HepG2 (cell line): ENCODE measurements at regions not wholly inside any gene's neighbourhood (a gene's known extent, or its start where the extent isn't known, plus 50 kb on each side); places are given as distances from the start of the nearest gene placed in this dataset.

ENCODE experiments used
- ATAC-seq: fragments of 200-7000 bp; cut with Tn5 transposase; 3 replicates; pipeline ENCODE4 v1.9.1; 2020; ENCODE audit warnings: mild to moderate bottlenecking, moderate library complexity
- BruUV-seq: library from RNA; stranded (reverse); fragments of 400-500 nt; replicated peaks from 2 replicates; lab custom pipeline; 2021; lab: Mats Ljungman, UMichigan
- CTCF ChIA-PET: fragments of 300-600 bp; formaldehyde crosslinking; extraction: SDS; loops from one replicate; lab custom pipeline; 2021; ENCODE audit warnings: low total read pairs, inconsistent platforms, low intra/inter-chr PET ratio; lab: Yijun Ruan, JAX
- POLR2A ChIA-PET: fragments of 350-600 bp; sonication (Branson Sonifier 250); formaldehyde crosslinking; loops from one replicate; lab custom pipeline; 2020; ENCODE audit warnings: antibody characterized with exemption, inconsistent platforms; lab: Yijun Ruan, JAX
- DNase-seq: peaks from one replicate; pipeline ENCODE4 v3.0.0-alpha.2; 2015; ENCODE audit warnings: low spot score
- FAIRE-seq: peaks from 3 replicates; lab custom pipeline; 2011; peaks lifted over from hg19 to GRCh38; lab: Jason Lieb, UNC
- H2AFZ ChIP-seq: one replicate; pipeline ENCODE4 v1.6.1; 2011; ENCODE audit warnings: low read length, inconsistent platforms
- H3K27ac ChIP-seq: fragments of 300-600 bp; 3 replicates; pipeline ENCODE4 v1.8.0; 2011; ENCODE audit warnings: mixed run types, mild to moderate bottlenecking, mixed read lengths, low read length, inconsistent platforms; ENCODE audit not compliant: insufficient read depth; ENCODE audit errors: extremely low read length
- H3K27me3 ChIP-seq, 2 experiments: fragments of 200-600 bp in 1 of 2; 2 replicates in 1 of 2; 3 replicates in 1 of 2; pipeline versions ENCODE4 v1.6.0 to v1.8.0; 2011; ENCODE audit warnings: low read length in 2 of 2, mild to moderate bottlenecking in 2 of 2, moderate library complexity in 2 of 2, inconsistent platforms in 1 of 2; ENCODE audit not compliant: insufficient read depth in 2 of 2, control insufficient read depth in 1 of 2
- H3K36me3 ChIP-seq, 2 experiments: fragments of 200-600 bp in 1 of 2; replicated peaks in 1 of 2; 2 replicates in 1 of 2; 3 replicates in 1 of 2; pipeline versions ENCODE4 v1.5.1 to v1.8.0; 2011; ENCODE audit warnings: low read length in 2 of 2, inconsistent platforms in 1 of 2; ENCODE audit not compliant: insufficient read depth in 2 of 2, control insufficient read depth in 1 of 2
- H3K4me1 ChIP-seq: 2 replicates; pipeline ENCODE4 v1.5.1; 2012; ENCODE audit warnings: low read length, inconsistent platforms; ENCODE audit not compliant: insufficient read depth
- H3K4me2 ChIP-seq: 2 replicates; pipeline ENCODE4 v1.6.0; 2011; ENCODE audit warnings: low read depth, low read length, inconsistent platforms
- H3K4me3 ChIP-seq, 3 experiments: fragments of 200-600 bp in 1 of 3; sonication (generic), shearing (Covaris generic) in 1 of 3; replicated peaks in 1 of 3; 2 replicates each; pipeline ENCODE4 v1.5.1; 2011 to 2016; ENCODE audit warnings: low read length in 3 of 3, inconsistent platforms in 2 of 3, low read depth in 2 of 3, mild to moderate bottlenecking in 2 of 3, control low read depth in 1 of 3, mixed read lengths in 1 of 3; ENCODE audit not compliant: insufficient read depth in 1 of 3
- H3K79me2 ChIP-seq: one replicate; pipeline ENCODE4 v1.6.1; 2011; ENCODE audit warnings: low read length, inconsistent platforms; ENCODE audit not compliant: insufficient read depth
- H3K9ac ChIP-seq: 2 replicates; pipeline ENCODE4 v1.6.0; 2011; ENCODE audit warnings: mild to moderate bottlenecking, low read depth, low read length, inconsistent platforms; ENCODE audit not compliant: insufficient read depth
- H3K9me3 ChIP-seq: 2 replicates; pipeline ENCODE4 v1.5.1; 2012; ENCODE audit warnings: mild to moderate bottlenecking, low read length
- H4K20me1 ChIP-seq: 2 replicates; pipeline ENCODE4 v1.6.0; 2011; ENCODE audit warnings: inconsistent platforms, mild to moderate bottlenecking, low read length, moderate library complexity; ENCODE audit not compliant: insufficient read depth
- EHMT2 ChIP-seq: fragments of 200-600 bp; sonication (generic); IDR thresholded peaks from 2 replicates; pipeline ENCODE4 v1.7.0; 2017; ENCODE audit warnings: antibody characterized with exemption, low read depth, low read length, borderline replicate concordance
- GABPA ChIP-seq, 2 experiments: IDR thresholded peaks; 2 replicates each; pipeline ENCODE4 v1.6.1; 2011 to 2016; ENCODE audit warnings: low read depth in 2 of 2, low read length in 1 of 2, missing biosample characterization in 1 of 2, missing genetic modification characterization in 1 of 2
- MAFK ChIP-seq, 2 experiments: IDR thresholded peaks in 1 of 2; conservative IDR thresholded peaks in 1 of 2; 2 replicates each; pipeline ENCODE4 v1.6.1; 2011; ENCODE audit warnings: improper control_type of control experiment in 2 of 2, low read length in 2 of 2
- NR2F2 ChIP-seq: IDR thresholded peaks from 2 replicates; pipeline ENCODE4 v1.6.1; 2012; ENCODE audit warnings: low read depth, inconsistent platforms, borderline replicate concordance
- SAFB2 ChIP-seq: sonication (generic); formaldehyde crosslinking; IDR thresholded peaks from 2 replicates; pipeline ENCODE4 v1.5.1; 2020; ENCODE audit warnings: missing genetic modification reagents, low read depth, mild to moderate bottlenecking, borderline replicate concordance
- ZFP36 ChIP-seq: fragments of 150-350 bp; IDR thresholded peaks from 2 replicates; pipeline ENCODE4 v1.6.1; 2018; ENCODE audit warnings: borderline replicate concordance, low read length, low read depth; ENCODE audit not compliant: partially characterized antibody
- ZNF160 ChIP-seq: sonication (generic); formaldehyde crosslinking; IDR thresholded peaks from 2 replicates; pipeline ENCODE4 v1.8.0; 2022; ENCODE audit warnings: mild to moderate bottlenecking, inconsistent platforms, missing genetic modification reagents
- ZNF326 ChIP-seq: sonication (generic); formaldehyde crosslinking; IDR thresholded peaks from 2 replicates; pipeline ENCODE4 v1.4.0; 2020; ENCODE audit warnings: missing genetic modification reagents, borderline replicate concordance
- ZNF652 ChIP-seq: IDR thresholded peaks from 2 replicates; pipeline ENCODE4 v1.6.1; 2016; ENCODE audit warnings: low read depth, borderline replicate concordance
- WGBS: methylation state at CpG from one replicate; pipeline ENCODE4 v1.1.6; 2017; ENCODE audit warnings: low lambda C conversion rate; 5-methylcytosine and 5-hydroxymethylcytosine counted together
- in situ Hi-C: cut with HindIII; loops from 2 replicates; pipeline ENCODE4 v1.10.0; 2017; ENCODE audit warnings: low pct_unique_long_range_greater_than_20kb; ENCODE audit not compliant: extremely low pct_ligation_motif_present
- intact Hi-C: fragments of 100-400 bp; cut with micrococcal nuclease; formaldehyde crosslinking; loops from one replicate; pipeline ENCODE4 v1.10.0; 2022; ENCODE audit not compliant: unreplicated experiment
- TF ChIP-seq, protein P1 (sequence below): sonication (generic); formaldehyde crosslinking; IDR thresholded peaks from 2 replicates; pipeline ENCODE4 v1.4.0; 2020; ENCODE audit warnings: mild to moderate bottlenecking, missing genetic modification reagents
- TF ChIP-seq, protein P2 (sequence below): fragments of 450-650 bp; IDR thresholded peaks from 2 replicates; pipeline ENCODE4 v1.6.1; 2016
- TF ChIP-seq, protein P3 (sequence below): sonication (generic); formaldehyde crosslinking; IDR thresholded peaks from 2 replicates; pipeline ENCODE4 v1.4.0; 2020; ENCODE audit warnings: missing genetic modification reagents, borderline replicate concordance
- TF ChIP-seq, protein P4 (sequence below): IDR thresholded peaks from 2 replicates; pipeline ENCODE4 v1.6.1; 2016; ENCODE audit warnings: low read depth, missing genetic modification reagents, missing compliant biosample characterization
- TF ChIP-seq, protein P5 (sequence below): IDR thresholded peaks from 2 replicates; pipeline ENCODE4 v1.6.1; 2016; ENCODE audit warnings: missing biosample characterization, missing genetic modification reagents, low read depth

DNA sequence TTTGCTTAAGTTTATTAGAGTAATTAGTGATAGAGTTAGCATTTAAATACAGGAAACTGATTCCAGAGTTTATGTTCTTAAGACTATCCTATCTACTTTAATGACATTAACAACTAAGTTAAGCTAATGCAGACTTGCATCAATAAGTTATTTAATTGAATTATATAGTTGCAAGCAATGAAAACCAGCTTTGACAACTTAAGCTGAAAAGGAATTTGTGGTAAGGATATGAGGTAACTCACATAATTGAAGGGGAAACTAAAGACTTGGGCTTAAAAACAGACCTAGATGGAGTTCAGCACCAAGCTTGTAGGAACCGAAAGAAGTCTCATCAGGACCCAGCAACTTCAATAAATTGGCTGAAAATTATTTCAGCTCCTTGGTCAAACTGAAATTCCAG lies 222.3 kb downstream of the IBTK start:
- Histone ChIP-seq H3K4me3 (no peak overlapping the region), H3K27ac (no peak overlapping the region), H3K36me3 (no peaks in the 10 kb centered on the region), H3K27me3 (no peaks in the 10 kb centered on the region), H3K79me2 (no peaks in the 10 kb centered on the region), H3K9ac (no peak overlapping the region), H2AFZ (no peak overlapping the region), H3K4me2 (no peak overlapping the region), H4K20me1 (no peaks in the 10 kb centered on the region), H3K4me1 (peaks cover 13% of the 10 kb centered on the region), H3K9me3 (no peaks in the 10 kb centered on the region)
- 94% methylated on average over 1 of the region's 1 CpG for WGBS
- in situ Hi-C loops (no loop called here), intact Hi-C loops (no loop called here)
- no peak for ATAC-seq
- ChIA-PET CTCF (no interaction called here), POLR2A (no interaction called here)
- no peak for DNase-seq
- FAIRE-seq, result no peak
- BruUV-seq, result no TSS peak
- TF ChIP-seq SAFB2 (CRISPR knock-in tag) (no peak), GABPA (IDR thresholded peaks at IDR 0.05; ENCODE audit: low read depth, low read length) (no peak), GABPA (CRISPR knock-in tag; IDR thresholded peaks at IDR 0.05; ENCODE audit: low read depth) (no peak), MAFK (conservative IDR thresholded peaks at IDR 0.05 in 1 of 2, IDR thresholded peaks at IDR 0.05 in 1 of 2; ENCODE audit: low read length in 2 of 2) (no peak), NR2F2 (no peak), ZNF326 (CRISPR knock-in tag) (no peak), ZFP36 (no peak), ZNF160 (CRISPR knock-in tag) (no peak), EHMT2 (no peak), ZNF652 (no peak)
- TF ChIP-seq, protein P1, sequence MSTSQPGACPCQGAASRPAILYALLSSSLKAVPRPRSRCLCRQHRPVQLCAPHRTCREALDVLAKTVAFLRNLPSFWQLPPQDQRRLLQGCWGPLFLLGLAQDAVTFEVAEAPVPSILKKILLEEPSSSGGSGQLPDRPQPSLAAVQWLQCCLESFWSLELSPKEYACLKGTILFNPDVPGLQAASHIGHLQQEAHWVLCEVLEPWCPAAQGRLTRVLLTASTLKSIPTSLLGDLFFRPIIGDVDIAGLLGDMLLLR (CRISPR knock-in tag), result no peak
- TF ChIP-seq, protein P2, sequence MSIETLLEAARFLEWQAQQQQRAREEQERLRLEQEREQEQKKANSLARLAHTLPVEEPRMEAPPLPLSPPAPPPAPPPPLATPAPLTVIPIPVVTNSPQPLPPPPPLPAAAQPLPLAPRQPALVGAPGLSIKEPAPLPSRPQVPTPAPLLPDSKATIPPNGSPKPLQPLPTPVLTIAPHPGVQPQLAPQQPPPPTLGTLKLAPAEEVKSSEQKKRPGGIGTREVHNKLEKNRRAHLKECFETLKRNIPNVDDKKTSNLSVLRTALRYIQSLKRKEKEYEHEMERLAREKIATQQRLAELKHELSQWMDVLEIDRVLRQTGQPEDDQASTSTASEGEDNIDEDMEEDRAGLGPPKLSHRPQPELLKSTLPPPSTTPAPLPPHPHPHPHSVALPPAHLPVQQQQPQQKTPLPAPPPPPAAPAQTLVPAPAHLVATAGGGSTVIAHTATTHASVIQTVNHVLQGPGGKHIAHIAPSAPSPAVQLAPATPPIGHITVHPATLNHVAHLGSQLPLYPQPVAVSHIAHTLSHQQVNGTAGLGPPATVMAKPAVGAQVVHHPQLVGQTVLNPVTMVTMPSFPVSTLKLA, result no peak
- TF ChIP-seq, protein P3, sequence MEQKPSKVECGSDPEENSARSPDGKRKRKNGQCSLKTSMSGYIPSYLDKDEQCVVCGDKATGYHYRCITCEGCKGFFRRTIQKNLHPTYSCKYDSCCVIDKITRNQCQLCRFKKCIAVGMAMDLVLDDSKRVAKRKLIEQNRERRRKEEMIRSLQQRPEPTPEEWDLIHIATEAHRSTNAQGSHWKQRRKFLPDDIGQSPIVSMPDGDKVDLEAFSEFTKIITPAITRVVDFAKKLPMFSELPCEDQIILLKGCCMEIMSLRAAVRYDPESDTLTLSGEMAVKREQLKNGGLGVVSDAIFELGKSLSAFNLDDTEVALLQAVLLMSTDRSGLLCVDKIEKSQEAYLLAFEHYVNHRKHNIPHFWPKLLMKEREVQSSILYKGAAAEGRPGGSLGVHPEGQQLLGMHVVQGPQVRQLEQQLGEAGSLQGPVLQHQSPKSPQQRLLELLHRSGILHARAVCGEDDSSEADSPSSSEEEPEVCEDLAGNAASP (CRISPR knock-in tag), result no peak
- TF ChIP-seq, protein P4, sequence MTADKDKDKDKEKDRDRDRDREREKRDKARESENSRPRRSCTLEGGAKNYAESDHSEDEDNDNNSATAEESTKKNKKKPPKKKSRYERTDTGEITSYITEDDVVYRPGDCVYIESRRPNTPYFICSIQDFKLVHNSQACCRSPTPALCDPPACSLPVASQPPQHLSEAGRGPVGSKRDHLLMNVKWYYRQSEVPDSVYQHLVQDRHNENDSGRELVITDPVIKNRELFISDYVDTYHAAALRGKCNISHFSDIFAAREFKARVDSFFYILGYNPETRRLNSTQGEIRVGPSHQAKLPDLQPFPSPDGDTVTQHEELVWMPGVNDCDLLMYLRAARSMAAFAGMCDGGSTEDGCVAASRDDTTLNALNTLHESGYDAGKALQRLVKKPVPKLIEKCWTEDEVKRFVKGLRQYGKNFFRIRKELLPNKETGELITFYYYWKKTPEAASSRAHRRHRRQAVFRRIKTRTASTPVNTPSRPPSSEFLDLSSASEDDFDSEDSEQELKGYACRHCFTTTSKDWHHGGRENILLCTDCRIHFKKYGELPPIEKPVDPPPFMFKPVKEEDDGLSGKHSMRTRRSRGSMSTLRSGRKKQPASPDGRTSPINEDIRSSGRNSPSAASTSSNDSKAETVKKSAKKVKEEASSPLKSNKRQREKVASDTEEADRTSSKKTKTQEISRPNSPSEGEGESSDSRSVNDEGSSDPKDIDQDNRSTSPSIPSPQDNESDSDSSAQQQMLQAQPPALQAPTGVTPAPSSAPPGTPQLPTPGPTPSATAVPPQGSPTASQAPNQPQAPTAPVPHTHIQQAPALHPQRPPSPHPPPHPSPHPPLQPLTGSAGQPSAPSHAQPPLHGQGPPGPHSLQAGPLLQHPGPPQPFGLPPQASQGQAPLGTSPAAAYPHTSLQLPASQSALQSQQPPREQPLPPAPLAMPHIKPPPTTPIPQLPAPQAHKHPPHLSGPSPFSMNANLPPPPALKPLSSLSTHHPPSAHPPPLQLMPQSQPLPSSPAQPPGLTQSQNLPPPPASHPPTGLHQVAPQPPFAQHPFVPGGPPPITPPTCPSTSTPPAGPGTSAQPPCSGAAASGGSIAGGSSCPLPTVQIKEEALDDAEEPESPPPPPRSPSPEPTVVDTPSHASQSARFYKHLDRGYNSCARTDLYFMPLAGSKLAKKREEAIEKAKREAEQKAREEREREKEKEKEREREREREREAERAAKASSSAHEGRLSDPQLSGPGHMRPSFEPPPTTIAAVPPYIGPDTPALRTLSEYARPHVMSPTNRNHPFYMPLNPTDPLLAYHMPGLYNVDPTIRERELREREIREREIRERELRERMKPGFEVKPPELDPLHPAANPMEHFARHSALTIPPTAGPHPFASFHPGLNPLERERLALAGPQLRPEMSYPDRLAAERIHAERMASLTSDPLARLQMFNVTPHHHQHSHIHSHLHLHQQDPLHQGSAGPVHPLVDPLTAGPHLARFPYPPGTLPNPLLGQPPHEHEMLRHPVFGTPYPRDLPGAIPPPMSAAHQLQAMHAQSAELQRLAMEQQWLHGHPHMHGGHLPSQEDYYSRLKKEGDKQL (CRISPR knock-in tag), result no peak
- TF ChIP-seq, protein P5, sequence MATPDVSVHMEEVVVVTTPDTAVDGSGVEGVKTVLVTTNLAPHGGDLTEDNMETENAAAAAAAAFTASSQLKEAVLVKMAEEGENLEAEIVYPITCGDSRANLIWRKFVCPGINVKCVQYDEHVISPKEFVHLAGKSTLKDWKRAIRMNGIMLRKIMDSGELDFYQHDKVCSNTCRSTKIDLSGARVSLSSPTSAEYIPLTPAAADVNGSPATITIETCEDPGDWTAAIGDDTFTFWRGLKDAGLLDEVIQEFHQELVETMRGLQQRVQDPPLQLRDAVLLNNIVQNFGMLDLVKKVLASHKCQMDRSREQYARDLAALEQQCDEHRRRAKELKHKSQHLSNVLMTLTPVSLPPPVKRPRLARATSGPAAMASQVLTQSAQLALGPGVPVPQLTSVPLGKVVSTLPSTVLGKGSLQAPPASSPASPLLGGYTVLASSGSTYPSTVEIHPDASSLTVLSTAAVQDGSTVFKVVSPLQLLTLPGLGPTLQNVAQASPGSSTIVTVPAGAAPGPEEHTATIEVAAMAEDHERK (CRISPR knock-in tag), result no peak
